ENCODE measurements at regions not wholly inside any gene's neighbourhood (a gene's known extent, or its start where the extent isn't known, plus 50 kb on each side); places are given as distances from the start of the nearest gene placed in this dataset.

GRCh38 chr9:82584349-82584863 lies 478.5 kb downstream of the RASEF start:
- Histone ChIP-seq H3K27ac (no peak overlapping the region), H3K27me3 (ENCODE audit: insufficient read depth in 3 of 3, low read length in 2 of 3) (no peaks in the 10 kb centered on the region), H3K4me3 (no peak overlapping the region), H3K4me1 (no peaks in the 10 kb centered on the region), H3K9me3 (no peaks in the 10 kb centered on the region), H3K36me3 (ENCODE audit: insufficient read depth in 1 of 2, low read depth in 1 of 2) (no peaks in the 10 kb centered on the region)
- WGBS, 3 donors = 32 to 40% (median 38%) methylated on average over 5 of the region's 5 CpGs
- no peak for TF ChIP-seq CTCF (IDR thresholded peaks at IDR 0.05)
- ATAC-seq = no peak
- intact Hi-C loops (cut with DNase I) = no loop called here
- no peak for DNase-seq

- 96 to 99% (median 96%) methylated on average over 3 of the region's 3 CpGs for WGBS, 3 donors
- H3K4me3 ChIP-seq = no peak overlapping the region
- no peak for TF ChIP-seq CTCF (IDR thresholded peaks at IDR 0.05)
- intact Hi-C loops (cut with DNase I) = no loop called here
- H3K27ac ChIP-seq = no peak overlapping the region
- H3K4me1 ChIP-seq = no peaks in the 10 kb centered on the region
- no peak for ATAC-seq
- H3K36me3 ChIP-seq (ENCODE audit: insufficient read depth in 1 of 2, low read depth in 1 of 2) = no peaks in the 10 kb centered on the region
- H3K9me3 ChIP-seq = no peaks in the 10 kb centered on the region
- DNase-seq = no peak
- H3K27me3 ChIP-seq (ENCODE audit: insufficient read depth in 3 of 3, low read length in 2 of 3) = peaks cover 0 to 2% (median 0%) of the 10 kb centered on the region in 3 donors
Measured at GRCh38 chr9:82586918-82587356, 476.0 kb downstream of the RASEF start.

- no peak overlapping the region for H3K27ac ChIP-seq
- whole genome bisulfite sequencing, 3 donors = 78 to 85% (median 83%) methylated on average over 6 of the region's 6 CpGs
- intact Hi-C loops (cut with DNase I) = no loop called here
- TF ChIP-seq CTCF (IDR thresholded peaks at IDR 0.05) = no peak
- no peak overlapping the region for H3K4me3 ChIP-seq
- ATAC-seq (no peak), DNase-seq (no peak)
- H3K27me3 ChIP-seq (ENCODE audit: insufficient read depth in 3 of 3, low read length in 2 of 3) = peaks cover 0 to 2% (median 0%) of the 10 kb centered on the region in 3 donors
- H3K36me3 ChIP-seq (ENCODE audit: insufficient read depth in 1 of 2, low read depth in 1 of 2) = no peaks in the 10 kb centered on the region
- no peaks in the 10 kb centered on the region for H3K4me1 ChIP-seq
- H3K9me3 ChIP-seq = no peaks in the 10 kb centered on the region
Measured at GRCh38 chr9:82588301-82589180, 474.4 kb downstream of the RASEF start.

- WGBS, 3 donors = 91 to 96% (median 93%) methylated on average over 3 of the region's 3 CpGs
- no peaks in the 10 kb centered on the region for H3K9me3 ChIP-seq
- DNase-seq (no peak), ATAC-seq (no peak)
- no peak for TF ChIP-seq CTCF (IDR thresholded peaks at IDR 0.05)
- no peak overlapping the region for H3K4me3 ChIP-seq
- intact Hi-C loops (cut with DNase I) = no loop called here
- no peaks in the 10 kb centered on the region for H3K36me3 ChIP-seq (ENCODE audit: insufficient read depth in 1 of 2, low read depth in 1 of 2)
- peaks cover 0 to 2% (median 0%) of the 10 kb centered on the region in 3 donors for H3K27me3 ChIP-seq (ENCODE audit: insufficient read depth in 3 of 3, low read length in 2 of 3)
- H3K27ac ChIP-seq = no peak overlapping the region
- H3K4me1 ChIP-seq = no peaks in the 10 kb centered on the region
Measured at GRCh38 chr9:82590845-82591244, 472.1 kb downstream of the RASEF start.

All from psoas muscle (tissue), 7 donors.